ENCODE measurements at regions not wholly inside any gene's neighbourhood (a gene's known extent, or its start where the extent isn't known, plus 50 kb on each side); places are given as distances from the start of the nearest gene placed in this dataset.

DNA sequence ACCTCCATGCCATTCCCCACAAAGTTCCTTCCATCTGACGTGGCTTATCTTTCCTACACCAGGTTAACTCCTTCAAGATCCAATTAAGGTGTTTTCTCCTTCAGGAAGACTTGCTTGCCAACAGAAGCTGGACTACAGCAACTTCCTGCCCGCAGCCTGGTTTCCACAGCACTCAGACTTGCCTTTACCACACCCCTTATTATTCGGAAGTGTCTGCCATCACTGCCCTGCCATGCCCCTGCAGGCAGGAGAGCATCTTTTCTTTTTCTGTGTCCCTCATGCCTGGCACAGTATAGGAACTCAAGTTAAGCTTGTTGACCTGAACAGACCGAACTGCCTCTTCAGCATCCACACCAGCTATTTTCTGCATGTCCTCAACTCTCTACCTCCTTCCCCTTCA is 168.0 kb downstream of the FOXO1 start (continued):
- TF ChIP-seq, protein P1, sequence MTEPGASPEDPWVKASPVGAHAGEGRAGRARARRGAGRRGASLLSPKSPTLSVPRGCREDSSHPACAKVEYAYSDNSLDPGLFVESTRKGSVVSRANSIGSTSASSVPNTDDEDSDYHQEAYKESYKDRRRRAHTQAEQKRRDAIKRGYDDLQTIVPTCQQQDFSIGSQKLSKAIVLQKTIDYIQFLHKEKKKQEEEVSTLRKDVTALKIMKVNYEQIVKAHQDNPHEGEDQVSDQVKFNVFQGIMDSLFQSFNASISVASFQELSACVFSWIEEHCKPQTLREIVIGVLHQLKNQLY (CRISPR knock-in tag; IDR thresholded peaks at IDR 0.05) = no peak
- no peak for TF ChIP-seq KAT7 (CRISPR knock-in tag; IDR thresholded peaks at IDR 0.05; ENCODE audit: borderline replicate concordance)

DNA sequence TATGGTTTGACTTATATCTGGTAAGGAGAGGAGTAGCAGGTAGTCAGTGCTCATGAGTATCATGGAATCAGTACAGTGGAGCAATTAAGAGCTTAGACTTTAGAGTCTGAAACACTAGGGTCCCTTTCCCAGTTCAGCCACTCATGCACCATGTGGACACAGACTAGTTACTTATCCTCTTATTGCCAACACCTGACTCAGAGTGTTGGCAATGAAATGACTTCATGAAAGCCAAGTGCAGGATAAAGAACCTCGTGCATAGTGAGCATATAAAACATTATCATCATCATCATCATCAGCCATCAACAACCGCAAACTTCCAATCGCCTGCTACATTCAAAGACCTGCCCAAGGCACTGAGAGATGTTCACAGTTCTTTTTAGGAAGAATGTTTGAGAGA is 164.2 kb downstream of the FOXO1 start:
- no peak for ATAC-seq
- POLR2A ChIA-PET = no interaction called here
- H3K4me1 Mint-ChIP-seq = peaks cover 21% of the 10 kb centered on the region
- CTCF ChIA-PET = no interaction called here
- no peak overlapping the region for H3K27ac Mint-ChIP-seq
- DNase-seq (ENCODE audit: low spot score) = no peak
- H3K9me3 Mint-ChIP-seq = no peaks in the 10 kb centered on the region
- no peaks in the 10 kb centered on the region; the same call in 1 of the 2 replicates for H3K27me3 Mint-ChIP-seq (ENCODE audit: low read depth)
- H3K4me3 Mint-ChIP-seq = no peak overlapping the region
- TF ChIP-seq GABPB1 (CRISPR knock-in tag; IDR thresholded peaks at IDR 0.05) (no peak), PRRX2 (CRISPR knock-in tag; IDR thresholded peaks at IDR 0.05) (no peak), JAZF1 (CRISPR knock-in tag; IDR thresholded peaks at IDR 0.05) (no peak), ZNF138 (CRISPR knock-in tag; conservative IDR thresholded peaks at IDR 0.05) (no peak), NR3C1 (CRISPR knock-in tag; conservative IDR thresholded peaks at IDR 0.05; ENCODE audit: low read depth) (no peak), RORB (CRISPR knock-in tag; IDR thresholded peaks at IDR 0.05) (no peak), GRHL2 (CRISPR knock-in tag; IDR thresholded peaks at IDR 0.05; ENCODE audit: insufficient replicate concordance, severe bottlenecking) (no peak), ZNF317 (CRISPR knock-in tag; IDR thresholded peaks at IDR 0.05; ENCODE audit: borderline replicate concordance, low read depth) (no peak), MYBL2 (CRISPR knock-in tag; IDR thresholded peaks at IDR 0.05) (no peak), TCF7 (CRISPR knock-in tag; IDR thresholded peaks at IDR 0.05; ENCODE audit: low read depth) (no peak), FOXK1 (CRISPR knock-in tag; IDR thresholded peaks at IDR 0.05) (no peak), ZNF121 (CRISPR knock-in tag; IDR thresholded peaks at IDR 0.05) (no peak), GTF2I (CRISPR knock-in tag; conservative IDR thresholded peaks at IDR 0.05) (no peak), SP1 (CRISPR knock-in tag; conservative IDR thresholded peaks at IDR 0.05) (no peak), ZNF671 (CRISPR knock-in tag; IDR thresholded peaks at IDR 0.05) (no peak)
- TF ChIP-seq, protein P2, sequence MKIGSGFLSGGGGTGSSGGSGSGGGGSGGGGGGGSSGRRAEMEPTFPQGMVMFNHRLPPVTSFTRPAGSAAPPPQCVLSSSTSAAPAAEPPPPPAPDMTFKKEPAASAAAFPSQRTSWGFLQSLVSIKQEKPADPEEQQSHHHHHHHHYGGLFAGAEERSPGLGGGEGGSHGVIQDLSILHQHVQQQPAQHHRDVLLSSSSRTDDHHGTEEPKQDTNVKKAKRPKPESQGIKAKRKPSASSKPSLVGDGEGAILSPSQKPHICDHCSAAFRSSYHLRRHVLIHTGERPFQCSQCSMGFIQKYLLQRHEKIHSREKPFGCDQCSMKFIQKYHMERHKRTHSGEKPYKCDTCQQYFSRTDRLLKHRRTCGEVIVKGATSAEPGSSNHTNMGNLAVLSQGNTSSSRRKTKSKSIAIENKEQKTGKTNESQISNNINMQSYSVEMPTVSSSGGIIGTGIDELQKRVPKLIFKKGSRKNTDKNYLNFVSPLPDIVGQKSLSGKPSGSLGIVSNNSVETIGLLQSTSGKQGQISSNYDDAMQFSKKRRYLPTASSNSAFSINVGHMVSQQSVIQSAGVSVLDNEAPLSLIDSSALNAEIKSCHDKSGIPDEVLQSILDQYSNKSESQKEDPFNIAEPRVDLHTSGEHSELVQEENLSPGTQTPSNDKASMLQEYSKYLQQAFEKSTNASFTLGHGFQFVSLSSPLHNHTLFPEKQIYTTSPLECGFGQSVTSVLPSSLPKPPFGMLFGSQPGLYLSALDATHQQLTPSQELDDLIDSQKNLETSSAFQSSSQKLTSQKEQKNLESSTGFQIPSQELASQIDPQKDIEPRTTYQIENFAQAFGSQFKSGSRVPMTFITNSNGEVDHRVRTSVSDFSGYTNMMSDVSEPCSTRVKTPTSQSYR (CRISPR knock-in tag; IDR thresholded peaks at IDR 0.05) = no peak
- TF ChIP-seq, protein P3, sequence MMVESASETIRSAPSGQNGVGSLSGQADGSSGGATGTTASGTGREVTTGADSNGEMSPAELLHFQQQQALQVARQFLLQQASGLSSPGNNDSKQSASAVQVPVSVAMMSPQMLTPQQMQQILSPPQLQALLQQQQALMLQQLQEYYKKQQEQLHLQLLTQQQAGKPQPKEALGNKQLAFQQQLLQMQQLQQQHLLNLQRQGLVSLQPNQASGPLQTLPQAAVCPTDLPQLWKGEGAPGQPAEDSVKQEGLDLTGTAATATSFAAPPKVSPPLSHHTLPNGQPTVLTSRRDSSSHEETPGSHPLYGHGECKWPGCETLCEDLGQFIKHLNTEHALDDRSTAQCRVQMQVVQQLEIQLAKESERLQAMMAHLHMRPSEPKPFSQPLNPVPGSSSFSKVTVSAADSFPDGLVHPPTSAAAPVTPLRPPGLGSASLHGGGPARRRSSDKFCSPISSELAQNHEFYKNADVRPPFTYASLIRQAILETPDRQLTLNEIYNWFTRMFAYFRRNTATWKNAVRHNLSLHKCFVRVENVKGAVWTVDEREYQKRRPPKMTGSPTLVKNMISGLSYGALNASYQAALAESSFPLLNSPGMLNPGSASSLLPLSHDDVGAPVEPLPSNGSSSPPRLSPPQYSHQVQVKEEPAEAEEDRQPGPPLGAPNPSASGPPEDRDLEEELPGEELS (CRISPR knock-in tag; IDR thresholded peaks at IDR 0.05) = no peak
- TF ChIP-seq, protein P4, sequence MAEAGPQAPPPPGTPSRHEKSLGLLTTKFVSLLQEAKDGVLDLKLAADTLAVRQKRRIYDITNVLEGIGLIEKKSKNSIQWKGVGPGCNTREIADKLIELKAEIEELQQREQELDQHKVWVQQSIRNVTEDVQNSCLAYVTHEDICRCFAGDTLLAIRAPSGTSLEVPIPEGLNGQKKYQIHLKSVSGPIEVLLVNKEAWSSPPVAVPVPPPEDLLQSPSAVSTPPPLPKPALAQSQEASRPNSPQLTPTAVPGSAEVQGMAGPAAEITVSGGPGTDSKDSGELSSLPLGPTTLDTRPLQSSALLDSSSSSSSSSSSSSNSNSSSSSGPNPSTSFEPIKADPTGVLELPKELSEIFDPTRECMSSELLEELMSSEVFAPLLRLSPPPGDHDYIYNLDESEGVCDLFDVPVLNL (CRISPR knock-in tag; IDR thresholded peaks at IDR 0.05; ENCODE audit: borderline replicate concordance, low read depth) = no peak
- no peaks in the 10 kb centered on the region for H3K36me3 Mint-ChIP-seq

DNA sequence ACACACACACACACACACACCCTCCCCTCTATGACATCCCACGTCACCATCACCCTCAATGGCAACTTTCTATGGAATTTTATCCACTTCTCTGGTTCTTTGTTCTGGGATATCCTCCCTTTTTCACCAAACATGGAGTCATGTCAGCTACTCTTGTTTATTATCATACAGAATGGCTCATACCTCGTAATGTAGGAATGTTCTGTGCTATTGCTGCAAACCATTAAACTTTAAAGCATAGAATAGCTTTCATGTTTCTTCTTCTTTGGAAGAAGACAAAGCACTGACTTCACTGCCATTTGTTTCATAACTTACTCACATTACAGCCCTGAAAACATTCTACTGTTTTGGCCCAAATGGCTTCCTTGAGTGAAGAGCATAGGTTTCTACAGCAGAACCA is 163.4 kb downstream of the FOXO1 start:
- CTCF ChIA-PET = no interaction called here
- no peak for DNase-seq (ENCODE audit: low spot score)
- Mint-ChIP-seq H3K27ac (no peak overlapping the region), H3K36me3 (no peaks in the 10 kb centered on the region), H3K27me3 (ENCODE audit: low read depth) (no peaks in the 10 kb centered on the region; the same call in 1 of the 2 replicates), H3K4me1 (peaks cover 15% of the 10 kb centered on the region), H3K4me3 (no peak overlapping the region), H3K9me3 (no peaks in the 10 kb centered on the region)
- POLR2A ChIA-PET = no interaction called here
- no peak for TF ChIP-seq ETV6 (CRISPR knock-in tag; IDR thresholded peaks at IDR 0.05)
- TF ChIP-seq, protein P5, sequence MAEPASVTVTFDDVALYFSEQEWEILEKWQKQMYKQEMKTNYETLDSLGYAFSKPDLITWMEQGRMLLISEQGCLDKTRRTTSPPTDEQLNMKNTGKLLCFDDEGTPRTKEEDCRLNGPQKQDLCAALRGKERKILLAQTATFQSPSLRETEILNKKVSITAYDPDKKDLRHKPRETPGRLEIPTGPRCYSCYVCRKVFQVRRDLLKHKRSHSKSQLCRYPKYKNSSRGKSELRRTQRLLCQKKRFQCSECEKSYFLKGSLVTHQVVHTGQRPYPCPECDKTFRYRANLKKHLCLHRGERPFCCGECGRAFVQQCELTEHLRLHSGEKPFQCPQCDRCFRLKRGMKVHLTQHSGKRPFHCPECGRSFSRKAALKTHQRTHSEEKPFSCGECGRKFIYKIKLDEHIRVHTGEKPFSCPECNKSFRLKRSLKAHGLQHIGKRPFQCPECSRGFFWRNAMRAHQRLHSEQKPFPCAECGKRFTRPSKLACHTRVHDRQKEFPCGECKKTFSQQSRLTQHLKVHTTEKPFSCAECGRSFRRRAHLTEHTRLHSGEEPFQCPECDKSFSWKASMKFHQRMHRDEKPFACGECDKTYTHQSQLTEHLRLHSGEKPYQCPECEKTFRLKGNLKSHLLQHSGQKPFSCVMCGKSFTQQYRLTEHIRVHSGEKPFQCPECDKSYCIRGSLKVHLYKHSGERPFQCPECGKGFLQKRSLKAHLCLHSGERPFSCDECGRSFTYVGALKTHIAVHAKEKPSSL (CRISPR knock-in tag; conservative IDR thresholded peaks at IDR 0.05) = no peak
- ATAC-seq = no peak
